GM11168 (cell line): ENCODE measurements at regions not wholly inside any gene's neighbourhood (a gene's known extent, or its start where the extent isn't known, plus 50 kb on each side); places are given as distances from the start of the nearest gene placed in this dataset.
"Not testable (repeated sequence)": the region's sequence is repeated elsewhere in the genome, so short reads cannot be mapped to it uniquely, and the experiment has no call there.

ENCODE experiments used
- in situ Hi-C: fragments of 300-500 bp; cut with MboI; formaldehyde crosslinking; loops from one replicate; pipeline ENCODE4 v1.12.0; 2022; ENCODE audit warnings: low sequenced_read_pairs; ENCODE audit not compliant: unreplicated experiment

- in situ Hi-C loops: no loop called here
Measured at GRCh38 chr4:66577922-66578321, 907.6 kb upstream of the EPHA5 start.

- in situ Hi-C loops: no loop called here
Measured at GRCh38 chr4:66575008-66575696, 904.9 kb upstream of the EPHA5 start.

GRCh38 chr4:66574145-66574978 is 904.1 kb upstream of the EPHA5 start:
- in situ Hi-C loops: no loop called here

- in situ Hi-C loops: no loop called here
Measured at GRCh38 chr4:66572949-66573348, 902.7 kb upstream of the EPHA5 start.

- in situ Hi-C loops: no loop called here
Measured at GRCh38 chr4:66571145-66571695, 900.9 kb upstream of the EPHA5 start.

GRCh38 chr4:66569228-66569627 is 898.9 kb upstream of the EPHA5 start:
- in situ Hi-C loops: no loop called here

GRCh38 chr4:66568431-66568830 is 898.1 kb upstream of the EPHA5 start:
- in situ Hi-C loops: no loop called here

- in situ Hi-C loops: no loop called here
Measured at GRCh38 chr4:66568001-66568400, 897.7 kb upstream of the EPHA5 start.

GRCh38 chr4:66567551-66567950 is 897.3 kb upstream of the EPHA5 start:
- in situ Hi-C loops: no loop called here

GRCh38 chr4:66565801-66566200 is 895.5 kb upstream of the EPHA5 start:
- in situ Hi-C loops: no loop called here

GRCh38 chr4:66564901-66565651 is 894.8 kb upstream of the EPHA5 start:
- in situ Hi-C loops: no loop called here

- in situ Hi-C loops: no loop called here
Measured at GRCh38 chr4:66562276-66562806, 892.1 kb upstream of the EPHA5 start.

- in situ Hi-C loops: not testable (repeated sequence)
Measured at GRCh38 chr4:66561465-66562053, 891.3 kb upstream of the EPHA5 start.

- in situ Hi-C loops: no loop called here
Measured at GRCh38 chr4:66558651-66559050, 888.4 kb upstream of the EPHA5 start.

GRCh38 chr4:66556651-66557278 is 886.5 kb upstream of the EPHA5 start:
- in situ Hi-C loops: no loop called here

- in situ Hi-C loops: no loop called here
Measured at GRCh38 chr4:66555301-66555700, 885.0 kb upstream of the EPHA5 start.

GRCh38 chr4:66554826-66555225 is 884.5 kb upstream of the EPHA5 start:
- in situ Hi-C loops: no loop called here

- in situ Hi-C loops: not testable (repeated sequence)
Measured at GRCh38 chr4:66545301-66545700, 875.0 kb upstream of the EPHA5 start.

- in situ Hi-C loops: no loop called here
Measured at GRCh38 chr4:66544281-66544680, 874.0 kb upstream of the EPHA5 start.

GRCh38 chr4:66539745-66540144 is 869.5 kb upstream of the EPHA5 start:
- in situ Hi-C loops: no loop called here
